Lung (tissue), 11 donors: ENCODE measurements at regions not wholly inside any gene's neighbourhood (a gene's known extent, or its start where the extent isn't known, plus 50 kb on each side); places are given as distances from the start of the nearest gene placed in this dataset.

Source experiments
- ATAC-seq: fragments of 200-7000 bp; cut with Tn5 transposase; one replicate; pipeline ENCODE4 v1.9.1; 2020; ENCODE audit warnings: moderate number of reproducible peaks; ENCODE audit not compliant: insufficient read depth, low FRiP score
- DNase-seq, 3 donors: peaks; one replicate each; pipeline ENCODE4 v3.0.0-alpha.2; 2013 to 2017
- H3K27ac ChIP-seq, 2 donors: one replicate each; pipeline ENCODE4 v1.5.1; 2013; ENCODE audit warnings: mild to moderate bottlenecking in 2 of 2, moderate library complexity in 2 of 2, control low read depth in 1 of 2, inconsistent platforms in 1 of 2, low read depth in 1 of 2, low read length in 1 of 2
- H3K27me3 ChIP-seq, 3 donors: one replicate each; pipeline ENCODE4 v1.5.1; 2013; ENCODE audit warnings: low read length in 2 of 3; ENCODE audit not compliant: control insufficient read depth in 3 of 3, insufficient read depth in 3 of 3
- H3K36me3 ChIP-seq, 4 donors: one replicate each; pipeline ENCODE4 v1.5.1; 2013; ENCODE audit warnings: low read length in 4 of 4, mild to moderate bottlenecking in 1 of 4, moderate library complexity in 1 of 4; ENCODE audit not compliant: control insufficient read depth in 4 of 4, insufficient read depth in 4 of 4
- H3K4me1 ChIP-seq, 5 donors: one replicate each; pipeline ENCODE4 v1.5.1; 2013; ENCODE audit warnings: low read length in 5 of 5, mild to moderate bottlenecking in 2 of 5, moderate library complexity in 1 of 5; ENCODE audit not compliant: control insufficient read depth in 5 of 5, insufficient read depth in 5 of 5
- H3K4me3 ChIP-seq: one replicate; pipeline ENCODE4 v1.5.1; 2013; ENCODE audit warnings: mild to moderate bottlenecking, control low read depth, moderate library complexity
- H3K9ac ChIP-seq, 2 donors: one replicate each; pipeline ENCODE4 v1.5.1; 2013; ENCODE audit warnings: low read length in 2 of 2, control low read depth in 1 of 2; ENCODE audit not compliant: insufficient read depth in 1 of 2
- H3K9me3 ChIP-seq, 4 donors: one replicate each; pipeline ENCODE4 v1.5.1; 2013; ENCODE audit warnings: low read length in 3 of 4, mild to moderate bottlenecking in 1 of 4, moderate library complexity in 1 of 4; ENCODE audit not compliant: control insufficient read depth in 4 of 4, insufficient read depth in 3 of 4
- WGBS, 2 donors: extraction: QIAGEN DNeasy Blood & Tissue Kit; methylation state at CpG; one replicate each; pipeline ENCODE4 v1.1.7; 2013; 5-methylcytosine and 5-hydroxymethylcytosine counted together
- TF ChIP-seq, protein P1 (sequence below): IDR thresholded peaks from 2 replicates; pipeline ENCODE4 v1.5.1; 2012; ENCODE audit warnings: mild to moderate bottlenecking; ENCODE audit errors: control extremely low read depth, extremely low read depth
- donor health status: control.
- donor health status: control.
- donor health status: Bipolar disorder and iron deficiency.
- donor health status: healthy.
- donor health status: DM: yes; HTN: yes; CAD: no.

DNA sequence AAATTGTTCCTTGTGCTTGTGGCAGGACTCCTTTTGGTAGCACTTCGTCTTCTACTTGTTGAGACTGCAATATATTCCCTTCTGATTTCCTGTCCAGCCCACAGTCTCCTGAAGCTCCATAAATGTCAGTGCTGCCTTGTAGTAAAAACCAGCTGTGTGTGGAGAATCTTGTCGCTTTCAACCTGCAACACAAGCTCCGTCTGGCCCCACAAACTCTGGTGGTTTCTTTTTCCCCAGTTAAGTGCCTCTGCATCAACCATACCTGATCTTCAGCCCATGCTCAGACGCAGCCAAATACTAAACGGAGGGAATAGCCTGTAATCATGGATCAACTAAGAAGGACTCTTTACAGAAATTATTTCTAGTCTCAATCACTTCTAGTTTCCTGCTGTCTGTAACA is 1133.3 kb upstream of the ADGRB3 start:
- WGBS, 2 donors = 61 to 69% methylated on average over 5 of the region's 5 CpGs
- Histone ChIP-seq H3K9me3 (peaks cover 0 to 6% (median 2%) of the 10 kb centered on the region in 4 donors), H3K36me3 (no peaks in the 10 kb centered on the region), H3K27me3 (no peaks in the 10 kb centered on the region), H3K4me3 (no peak overlapping the region), H3K27ac (no peak overlapping the region), H3K4me1 (no peaks in the 10 kb centered on the region), H3K9ac (no peak overlapping the region)
- TF ChIP-seq, protein P1, sequence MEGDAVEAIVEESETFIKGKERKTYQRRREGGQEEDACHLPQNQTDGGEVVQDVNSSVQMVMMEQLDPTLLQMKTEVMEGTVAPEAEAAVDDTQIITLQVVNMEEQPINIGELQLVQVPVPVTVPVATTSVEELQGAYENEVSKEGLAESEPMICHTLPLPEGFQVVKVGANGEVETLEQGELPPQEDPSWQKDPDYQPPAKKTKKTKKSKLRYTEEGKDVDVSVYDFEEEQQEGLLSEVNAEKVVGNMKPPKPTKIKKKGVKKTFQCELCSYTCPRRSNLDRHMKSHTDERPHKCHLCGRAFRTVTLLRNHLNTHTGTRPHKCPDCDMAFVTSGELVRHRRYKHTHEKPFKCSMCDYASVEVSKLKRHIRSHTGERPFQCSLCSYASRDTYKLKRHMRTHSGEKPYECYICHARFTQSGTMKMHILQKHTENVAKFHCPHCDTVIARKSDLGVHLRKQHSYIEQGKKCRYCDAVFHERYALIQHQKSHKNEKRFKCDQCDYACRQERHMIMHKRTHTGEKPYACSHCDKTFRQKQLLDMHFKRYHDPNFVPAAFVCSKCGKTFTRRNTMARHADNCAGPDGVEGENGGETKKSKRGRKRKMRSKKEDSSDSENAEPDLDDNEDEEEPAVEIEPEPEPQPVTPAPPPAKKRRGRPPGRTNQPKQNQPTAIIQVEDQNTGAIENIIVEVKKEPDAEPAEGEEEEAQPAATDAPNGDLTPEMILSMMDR = no peak
- ATAC-seq = no peak
- peak in 1 of 3 donors; percentile 6 for DNase-seq

DNA sequence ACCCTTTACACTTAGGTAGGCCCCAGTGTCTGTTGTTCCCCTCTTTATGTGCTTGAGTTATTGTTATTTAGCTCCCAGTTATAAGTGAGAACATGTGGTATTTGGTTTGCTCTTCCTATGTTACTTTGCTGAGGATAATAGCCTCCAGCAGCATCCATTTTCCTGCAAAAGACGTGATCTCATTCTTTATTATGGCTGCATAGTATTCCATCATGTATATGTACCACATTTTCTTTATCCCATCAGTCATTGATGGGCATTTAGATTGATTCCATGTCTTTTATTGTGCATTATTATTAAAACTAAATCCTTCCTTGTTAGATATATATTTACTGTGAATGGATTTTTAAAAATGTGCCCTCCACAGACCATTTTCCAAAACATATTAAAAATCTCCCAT is 1137.3 kb upstream of the ADGRB3 start:
- Histone ChIP-seq H3K27me3 (no peaks in the 10 kb centered on the region), H3K9me3 (no peaks in the 10 kb centered on the region), H3K4me3 (no peak overlapping the region), H3K36me3 (no peaks in the 10 kb centered on the region), H3K4me1 (no peaks in the 10 kb centered on the region), H3K27ac (no peak overlapping the region), H3K9ac (no peak overlapping the region)
- DNase-seq (no peak), ATAC-seq (no peak)
- TF ChIP-seq, protein P1 = no peak
- WGBS, 2 donors = 70 to 81% methylated on average over 1 of the region's 1 CpG

DNA sequence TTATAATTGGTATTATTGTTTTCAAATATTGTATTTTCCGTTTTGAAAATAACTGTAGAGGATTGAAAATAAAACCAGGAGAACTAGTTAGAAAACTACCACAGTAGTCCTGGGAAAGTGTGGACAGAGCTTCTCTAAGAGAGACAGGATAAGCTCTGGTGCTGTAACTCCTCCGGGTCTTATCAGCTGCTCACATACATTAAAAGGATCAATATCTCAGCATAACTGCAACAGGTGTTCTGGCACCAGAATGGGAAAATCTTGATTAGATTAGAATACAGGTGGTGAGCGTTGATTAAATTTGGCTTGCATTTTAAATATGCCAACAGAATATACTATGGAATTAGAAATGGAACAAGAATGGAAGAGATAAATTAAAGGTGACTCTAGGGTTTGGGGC is 1138.9 kb upstream of the ADGRB3 start:
- H3K9ac ChIP-seq = no peak overlapping the region
- H3K36me3 ChIP-seq = no peaks in the 10 kb centered on the region
- TF ChIP-seq, protein P1 = no peak
- H3K4me3 ChIP-seq = no peak overlapping the region
- no peak overlapping the region for H3K27ac ChIP-seq
- no peaks in the 10 kb centered on the region for H3K9me3 ChIP-seq
- H3K27me3 ChIP-seq = no peaks in the 10 kb centered on the region
- H3K4me1 ChIP-seq = no peaks in the 10 kb centered on the region
- ATAC-seq = no peak
- DNase-seq = no peak
- 78 to 82% methylated on average over 3 of the region's 3 CpGs for WGBS, 2 donors

DNA sequence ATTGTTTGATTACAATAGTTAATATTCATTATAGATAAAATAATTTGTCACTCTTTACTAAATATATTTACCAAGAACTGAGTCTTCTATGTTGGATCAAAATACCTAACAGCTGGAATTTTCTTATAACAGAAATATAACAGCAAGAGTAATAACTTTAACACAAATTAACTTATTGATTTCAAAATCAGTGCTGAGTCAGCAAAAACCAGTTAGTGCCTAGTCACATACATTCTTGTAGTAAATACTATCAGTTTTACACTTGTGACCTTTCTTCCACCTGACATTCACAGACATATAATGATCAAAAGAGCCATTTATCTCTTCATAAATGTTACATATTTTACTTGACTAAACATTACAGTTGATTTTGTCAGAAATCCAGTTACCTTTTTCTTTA is 1141.4 kb upstream of the ADGRB3 start:
- TF ChIP-seq, protein P1 = no peak
- H3K4me3 ChIP-seq = no peak overlapping the region
- no peaks in the 10 kb centered on the region for H3K36me3 ChIP-seq
- H3K4me1 ChIP-seq = no peaks in the 10 kb centered on the region
- H3K27me3 ChIP-seq = no peaks in the 10 kb centered on the region
- DNase-seq (no peak), ATAC-seq (no peak)
- H3K27ac ChIP-seq = no peak overlapping the region
- H3K9ac ChIP-seq = no peak overlapping the region
- H3K9me3 ChIP-seq = no peaks in the 10 kb centered on the region
